HG03045 (cell line): ENCODE measurements at regions not wholly inside any gene's neighbourhood (a gene's known extent, or its start where the extent isn't known, plus 50 kb on each side); places are given as distances from the start of the nearest gene placed in this dataset.
"Not testable (repeated sequence)": the region's sequence is repeated elsewhere in the genome, so short reads cannot be mapped to it uniquely, and the experiment has no call there.

Experiments used
- ATAC-seq: cut with Tn5 transposase; IDR thresholded peaks from one replicate; pipeline ENCODE4 v1.9.1; 2021; ENCODE audit warnings: mild to moderate bottlenecking, moderate library complexity; ENCODE audit not compliant: unreplicated experiment

DNA sequence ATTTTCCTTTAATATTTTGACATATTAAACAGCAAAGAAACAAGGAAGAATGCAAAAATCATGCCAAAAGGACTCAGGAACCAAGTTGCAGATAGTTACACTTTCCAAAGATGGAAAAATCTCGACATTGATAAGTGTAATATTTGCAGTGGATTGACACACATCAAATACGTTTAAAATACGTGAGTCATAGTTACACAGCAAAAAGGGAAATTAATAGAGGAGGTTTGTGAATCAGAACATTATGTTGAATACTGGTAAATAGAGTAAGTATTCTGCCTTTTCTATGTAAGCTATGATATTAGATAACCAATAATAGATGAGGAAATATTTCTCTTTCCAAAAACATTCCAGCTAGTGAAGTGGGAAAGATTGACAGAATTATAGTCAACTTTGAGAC is 1761.3 kb upstream of the IGFBP7 start:
- ATAC-seq = no peak

DNA sequence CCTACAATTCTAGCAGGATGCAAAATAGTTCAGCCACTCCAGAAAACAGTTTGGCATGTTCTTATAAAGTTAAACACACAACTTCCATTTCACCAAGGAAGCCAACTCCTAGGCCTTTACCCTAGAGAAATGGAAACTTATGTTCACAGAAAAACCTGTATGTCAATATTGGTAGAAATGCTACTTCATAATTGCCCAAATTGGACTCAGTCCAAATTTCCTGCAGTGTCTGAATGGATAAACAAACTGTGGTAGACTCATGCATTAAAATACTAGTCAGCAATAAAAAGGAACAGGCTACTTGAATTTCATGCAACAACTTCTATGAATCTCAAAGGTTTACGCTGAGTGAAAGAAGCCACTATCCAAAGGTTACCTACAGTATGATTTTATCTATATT is 1738.8 kb upstream of the IGFBP7 start:
- no peak for ATAC-seq

DNA sequence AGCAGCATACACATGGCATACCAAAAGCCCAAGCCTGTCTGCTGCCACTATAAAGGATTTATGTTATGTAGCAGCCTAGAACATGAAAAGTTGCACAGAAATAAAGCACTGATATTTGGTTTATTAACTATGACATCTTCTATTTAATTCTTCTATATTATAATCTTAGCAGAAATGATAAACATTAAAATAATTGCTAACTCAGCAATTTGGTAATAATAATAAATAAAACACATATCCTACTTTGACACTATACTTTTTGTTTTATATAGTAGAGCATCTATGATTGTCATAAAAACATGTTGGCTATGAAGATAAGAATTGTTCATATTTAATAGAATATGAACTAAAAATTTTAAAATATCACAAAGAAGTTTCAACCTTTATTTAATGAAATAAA is 1733.3 kb upstream of the IGFBP7 start:
- ATAC-seq = no peak

DNA sequence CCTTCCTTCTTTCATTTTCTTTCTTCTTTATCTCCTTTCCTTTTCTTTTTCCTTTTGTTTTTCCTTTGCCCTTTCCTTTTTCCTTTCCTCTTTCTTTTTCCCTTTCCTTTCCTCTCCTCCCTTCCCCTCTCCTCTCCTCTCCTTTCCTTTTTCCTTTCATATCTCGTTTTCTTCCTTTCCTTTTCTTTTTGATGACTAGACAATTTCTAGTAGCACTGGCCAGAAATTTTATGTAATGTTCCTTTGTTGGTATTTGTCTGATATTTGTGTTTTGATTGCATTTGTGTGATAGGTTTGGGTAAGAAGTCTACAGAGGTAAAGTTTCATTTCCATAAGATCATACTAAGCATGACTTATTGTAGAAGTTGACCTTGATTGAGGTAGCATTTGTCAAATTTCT is 1722.9 kb upstream of the IGFBP7 start:
- ATAC-seq = no peak

DNA sequence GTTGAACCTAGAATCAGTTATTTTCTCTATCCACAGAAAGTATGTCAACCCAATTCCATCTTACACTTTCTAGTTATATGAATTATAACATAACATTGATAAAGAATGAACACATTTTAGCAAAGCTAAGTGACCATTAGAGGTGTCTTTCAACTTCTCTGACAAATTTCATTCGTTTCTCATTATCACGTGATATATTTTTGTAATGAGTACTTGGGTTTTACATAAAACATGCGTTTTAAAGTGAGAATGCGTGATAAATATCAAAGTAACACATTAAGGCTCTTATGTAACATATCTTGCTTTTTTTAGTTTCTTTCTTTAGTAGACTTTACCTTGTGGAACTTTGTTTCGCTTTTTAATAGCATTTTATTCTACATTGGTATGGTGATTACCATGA is 1715.1 kb upstream of the IGFBP7 start:
- no peak for ATAC-seq

DNA sequence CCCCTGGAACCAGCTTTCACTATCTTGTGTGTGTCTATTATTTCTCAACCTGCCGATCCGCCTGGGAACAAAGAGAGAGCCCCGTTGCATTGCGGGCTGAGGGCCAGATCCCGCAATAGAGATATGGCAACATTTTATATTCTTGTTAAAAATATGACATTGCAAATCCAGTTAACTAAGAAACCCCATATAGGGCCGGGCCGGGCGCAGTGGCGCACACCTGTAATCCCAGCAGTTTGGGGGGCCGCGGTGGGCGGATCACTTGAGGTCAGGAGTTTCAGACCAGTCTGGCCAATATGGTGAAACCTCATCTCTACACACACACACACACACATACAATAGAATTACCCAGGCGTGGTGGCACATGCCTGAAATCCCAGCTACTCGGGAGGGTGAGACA is 1708.4 kb upstream of the IGFBP7 start:
- not testable (repeated sequence) for ATAC-seq

DNA sequence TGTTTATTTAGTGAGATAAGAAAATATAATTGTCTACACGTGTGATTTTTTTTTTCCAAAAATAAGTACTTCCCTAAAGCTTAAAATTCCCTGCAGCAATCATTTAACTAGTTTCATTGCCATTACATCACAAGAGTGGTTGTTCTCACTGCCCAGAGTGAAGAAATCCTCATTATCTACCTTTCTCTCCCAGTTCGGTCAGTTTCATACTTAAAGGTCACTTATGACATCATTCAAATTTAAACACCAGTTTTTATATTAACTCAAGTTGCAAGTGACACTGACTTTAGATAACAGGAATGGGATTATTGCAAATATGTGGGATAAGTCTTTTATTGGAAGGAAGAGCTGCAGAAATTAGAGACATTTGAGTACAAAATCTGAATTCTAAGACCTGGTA is 1699.8 kb upstream of the IGFBP7 start:
- ATAC-seq = no peak

DNA sequence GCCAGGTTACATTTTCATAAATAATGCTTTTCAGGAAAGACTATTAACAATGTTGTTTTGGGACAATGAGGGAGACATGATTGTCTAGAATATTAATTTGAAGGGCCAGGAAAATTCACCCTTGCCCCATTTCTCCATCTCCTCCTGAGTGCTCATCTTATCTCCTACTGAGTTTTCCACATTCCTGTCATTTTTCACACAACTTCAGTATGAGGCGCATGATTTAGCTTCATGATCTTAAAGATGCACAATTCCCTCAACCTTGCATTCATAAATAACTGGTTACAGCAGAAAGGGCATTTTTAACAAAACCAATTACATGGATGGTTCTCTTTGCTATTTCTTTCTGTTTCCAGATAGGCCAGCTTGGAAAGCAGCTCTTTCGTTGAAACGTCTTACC is 1699.2 kb upstream of the IGFBP7 start:
- ATAC-seq = no peak

DNA sequence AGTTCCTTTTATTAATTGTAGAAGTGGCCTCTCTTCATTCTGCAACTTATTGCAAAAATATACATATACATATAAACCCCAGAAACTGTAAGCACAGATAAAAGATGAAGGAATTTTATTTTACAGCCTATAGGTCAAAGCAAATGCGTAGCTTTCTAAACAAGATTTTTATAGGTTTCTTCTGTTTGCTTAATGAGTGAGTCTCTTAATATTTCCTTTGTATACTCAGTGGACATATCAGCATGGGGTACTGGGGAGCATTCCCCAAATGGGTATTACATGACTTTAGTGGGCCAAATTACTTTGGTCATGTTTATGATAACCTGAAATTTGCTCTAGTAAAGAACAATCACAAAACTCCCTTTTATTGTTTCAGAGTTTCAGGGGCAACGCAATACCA is 1698.6 kb upstream of the IGFBP7 start:
- no peak for ATAC-seq

DNA sequence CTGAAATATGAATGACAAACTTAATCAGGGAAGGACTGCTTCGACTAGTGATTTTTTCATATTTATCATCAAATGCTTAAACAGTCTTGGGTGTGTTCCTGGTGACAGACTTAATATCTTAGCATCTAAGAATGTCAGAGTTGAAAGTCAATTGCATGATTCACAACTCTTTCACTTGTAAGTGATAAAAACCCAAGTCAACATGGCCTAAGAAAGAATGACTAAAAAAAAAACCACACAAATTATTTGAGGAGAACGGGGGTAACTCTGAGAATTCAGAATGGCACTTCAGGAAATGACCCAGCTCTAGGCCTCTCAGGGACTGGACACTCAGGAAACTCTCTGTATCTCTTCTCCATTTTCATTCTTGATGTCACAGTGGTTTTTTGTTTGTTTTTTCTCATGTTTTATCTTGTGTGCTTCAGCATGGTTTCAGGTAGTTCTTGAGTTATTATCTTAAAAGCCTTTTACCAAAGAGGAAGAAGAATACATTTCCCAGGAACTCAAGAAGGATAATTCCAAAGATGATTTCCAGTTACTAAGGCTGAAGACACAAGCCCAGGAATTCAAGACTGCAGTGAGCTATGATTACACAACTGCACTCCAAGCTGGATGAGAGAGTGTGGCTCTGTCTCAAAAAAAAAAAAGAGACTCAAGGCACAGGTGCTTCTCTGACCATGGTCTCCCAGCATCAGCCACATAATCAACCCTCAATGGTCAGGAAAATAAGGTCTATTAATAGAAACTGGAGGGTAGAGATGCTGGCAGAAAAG is 1697.8 kb upstream of the IGFBP7 start:
- no peak for ATAC-seq

DNA sequence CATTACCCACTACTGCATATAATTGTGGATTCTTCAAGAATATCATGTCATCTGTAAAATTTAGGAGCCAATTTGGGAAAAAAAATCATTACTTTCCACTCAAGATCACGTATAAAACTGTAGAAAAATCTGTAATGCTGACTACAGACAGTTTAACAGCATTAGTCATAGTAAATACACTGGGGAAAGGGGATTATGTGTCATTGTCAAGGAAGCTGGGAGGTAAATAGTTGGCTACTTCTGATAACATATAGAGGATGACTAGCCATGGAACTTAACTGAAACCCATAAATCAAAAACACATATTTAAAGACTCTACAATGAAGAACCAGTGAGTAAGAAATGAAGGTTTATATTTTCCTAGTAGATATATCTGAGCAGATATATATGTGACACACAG is 1666.4 kb upstream of the IGFBP7 start:
- ATAC-seq = no peak

DNA sequence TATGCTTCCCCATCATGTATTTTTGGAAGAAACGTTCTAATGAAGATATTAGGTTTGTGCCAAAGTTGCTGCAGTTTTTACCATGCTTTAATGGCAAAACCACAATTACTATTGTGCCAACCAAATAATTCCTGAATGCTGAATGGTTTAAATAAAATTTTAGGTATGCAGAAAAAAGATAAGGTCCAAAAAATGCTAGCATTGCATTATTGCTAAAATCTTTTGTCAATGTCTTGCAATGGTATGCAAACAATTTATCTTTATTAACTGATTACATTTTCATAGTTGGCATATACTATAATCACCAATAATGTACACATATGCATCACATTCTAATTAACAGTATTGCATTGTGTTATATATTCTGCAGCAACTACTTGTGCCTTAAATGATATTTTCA is 1657.4 kb upstream of the IGFBP7 start:
- ATAC-seq = no peak

DNA sequence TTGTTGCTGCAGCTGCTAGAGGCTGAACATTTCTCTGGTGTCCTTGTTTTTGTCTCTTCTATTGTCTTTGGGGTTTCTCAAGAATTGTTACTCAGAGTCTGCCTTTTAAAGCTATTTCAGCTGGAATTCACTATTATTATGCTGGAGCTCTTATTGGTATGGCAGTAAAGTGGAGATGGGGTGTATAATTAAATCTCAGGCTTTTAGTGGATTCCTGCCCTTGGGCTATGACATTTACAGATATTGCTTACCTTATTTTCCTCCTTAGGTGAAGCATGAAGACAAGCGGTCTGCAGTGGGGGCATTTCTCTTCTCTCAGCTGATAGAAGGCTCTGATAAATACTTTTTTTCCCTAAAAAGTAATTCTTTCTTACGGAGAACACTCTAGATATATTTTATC is 1656.6 kb upstream of the IGFBP7 start:
- ATAC-seq = no peak

DNA sequence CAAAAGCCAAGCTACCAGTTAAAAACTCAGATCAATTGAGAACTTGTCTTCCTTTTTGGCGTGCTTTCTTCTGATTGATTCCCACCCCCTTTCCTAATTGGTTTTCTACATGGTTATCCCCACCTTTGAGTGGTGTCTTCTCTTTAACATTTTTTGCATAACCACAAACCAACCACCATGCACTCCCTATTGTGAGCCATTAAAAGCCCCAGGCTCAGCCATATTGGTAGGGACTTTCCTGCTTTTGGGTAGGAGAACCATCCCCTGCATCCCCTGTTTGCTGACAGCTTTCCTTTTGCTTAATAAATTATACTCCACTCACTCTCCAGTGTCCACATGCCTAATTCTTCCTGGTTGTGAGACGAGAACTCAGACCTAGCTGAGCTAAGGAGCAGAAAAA is 1651.4 kb upstream of the IGFBP7 start:
- ATAC-seq = no peak

DNA sequence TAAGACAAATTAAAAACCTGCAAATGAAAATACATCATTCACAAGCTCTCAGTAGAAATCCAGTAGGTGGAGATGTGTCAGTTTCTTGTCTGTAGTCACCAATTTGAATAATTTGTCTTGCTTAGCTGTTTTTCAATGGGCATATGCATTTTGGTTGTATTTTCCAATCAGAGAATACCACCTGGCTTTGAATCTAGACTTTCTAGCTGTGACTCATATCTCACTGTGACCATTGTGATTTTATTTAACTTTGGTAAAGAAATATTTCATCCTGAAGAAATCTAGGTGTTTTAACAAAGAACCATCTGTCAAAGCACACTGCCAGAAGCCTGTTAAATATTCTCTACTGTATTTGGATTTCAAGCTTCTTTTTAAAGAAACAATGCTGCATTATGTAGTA is 1650.6 kb upstream of the IGFBP7 start:
- ATAC-seq = no peak

DNA sequence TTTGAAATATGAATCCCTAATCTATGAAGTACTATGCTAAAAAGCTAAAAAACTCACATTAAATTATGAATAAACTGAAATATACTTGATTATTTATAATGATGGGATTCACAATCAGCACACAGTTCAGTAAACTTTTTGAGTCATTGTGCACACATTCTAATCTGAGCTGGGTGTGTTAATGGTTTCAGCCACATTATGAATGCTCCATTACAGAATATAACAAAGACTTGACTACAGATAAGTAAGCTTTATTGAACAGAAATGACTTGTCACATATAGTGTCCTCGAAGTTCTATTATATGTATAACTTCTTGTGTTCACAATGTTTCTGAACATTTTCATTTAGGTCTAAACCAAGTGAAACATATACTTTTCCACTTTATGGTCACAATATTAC is 1649.9 kb upstream of the IGFBP7 start:
- no peak for ATAC-seq

DNA sequence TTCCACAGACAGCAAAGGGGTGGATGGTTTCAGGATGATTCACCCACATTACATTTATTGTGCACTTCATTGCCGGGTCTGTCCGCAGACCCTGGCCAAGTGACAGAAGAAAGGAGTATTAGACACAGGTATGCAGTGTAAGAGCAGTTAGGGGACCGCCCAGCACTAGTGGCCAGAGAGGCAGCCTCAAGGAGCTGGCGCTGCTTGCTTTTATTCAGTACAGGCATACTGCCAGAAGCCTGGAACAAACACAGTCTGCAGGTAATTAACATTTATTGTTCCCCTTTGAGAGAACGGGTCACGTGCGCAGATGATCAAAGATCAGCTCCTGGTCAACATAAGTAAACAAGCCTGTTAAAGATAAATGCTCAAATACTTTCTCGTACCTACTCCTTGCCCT is 1639.0 kb upstream of the IGFBP7 start:
- no peak for ATAC-seq

DNA sequence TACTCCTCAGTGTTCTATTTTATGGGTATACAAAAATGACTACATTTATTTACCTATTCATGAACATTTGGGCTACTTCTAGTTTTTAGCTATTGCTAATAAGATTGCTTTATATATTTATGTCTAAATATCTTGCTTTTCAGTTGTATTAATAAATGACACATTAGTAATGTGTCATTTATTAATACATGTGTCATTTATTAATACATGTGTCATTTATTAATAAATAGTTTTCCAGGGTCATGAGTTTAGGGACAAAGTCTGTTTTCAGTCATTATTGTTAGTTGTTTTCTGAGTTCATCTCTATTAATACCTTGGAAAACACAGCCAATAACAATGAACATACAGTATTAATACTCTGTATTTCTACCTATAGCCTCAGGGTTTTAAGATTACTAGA is 1630.7 kb upstream of the IGFBP7 start:
- ATAC-seq = no peak

DNA sequence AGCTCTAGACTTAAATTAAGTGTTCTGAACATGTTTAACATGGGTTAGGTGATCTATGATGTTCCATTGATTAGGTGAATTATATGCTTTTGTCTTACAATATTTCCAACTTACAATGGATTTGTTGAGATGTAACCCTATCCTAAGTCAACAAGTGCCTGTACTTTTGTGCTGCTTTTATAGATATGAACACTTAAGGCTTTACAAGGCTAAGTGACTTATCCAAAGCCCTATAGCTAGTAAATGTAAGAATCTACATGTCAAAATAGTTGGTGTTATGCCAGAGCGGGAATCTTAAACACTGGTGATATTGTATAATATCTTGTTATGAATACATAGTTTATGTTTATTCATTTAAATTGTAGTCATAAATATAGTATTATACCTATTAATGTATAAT is 1629.1 kb upstream of the IGFBP7 start:
- no peak for ATAC-seq

DNA sequence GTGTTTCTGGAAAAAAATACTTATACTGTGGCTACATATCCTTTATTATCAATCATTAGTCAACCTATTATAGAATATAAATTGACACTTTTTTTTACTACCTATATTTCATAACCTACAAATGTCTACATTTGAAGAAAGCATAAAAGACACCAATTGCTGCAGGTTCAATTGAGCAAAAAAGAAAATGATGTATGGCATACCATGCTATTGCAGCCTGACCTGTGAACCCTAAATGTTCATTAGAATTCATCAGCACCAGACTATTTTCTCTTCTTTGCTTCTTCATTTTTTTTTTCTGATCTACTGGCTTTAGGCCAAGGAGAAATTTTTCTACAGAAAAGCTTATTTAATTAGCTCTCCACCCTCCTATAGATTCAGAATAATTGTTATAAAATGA is 1628.2 kb upstream of the IGFBP7 start:
- ATAC-seq = no peak

DNA sequence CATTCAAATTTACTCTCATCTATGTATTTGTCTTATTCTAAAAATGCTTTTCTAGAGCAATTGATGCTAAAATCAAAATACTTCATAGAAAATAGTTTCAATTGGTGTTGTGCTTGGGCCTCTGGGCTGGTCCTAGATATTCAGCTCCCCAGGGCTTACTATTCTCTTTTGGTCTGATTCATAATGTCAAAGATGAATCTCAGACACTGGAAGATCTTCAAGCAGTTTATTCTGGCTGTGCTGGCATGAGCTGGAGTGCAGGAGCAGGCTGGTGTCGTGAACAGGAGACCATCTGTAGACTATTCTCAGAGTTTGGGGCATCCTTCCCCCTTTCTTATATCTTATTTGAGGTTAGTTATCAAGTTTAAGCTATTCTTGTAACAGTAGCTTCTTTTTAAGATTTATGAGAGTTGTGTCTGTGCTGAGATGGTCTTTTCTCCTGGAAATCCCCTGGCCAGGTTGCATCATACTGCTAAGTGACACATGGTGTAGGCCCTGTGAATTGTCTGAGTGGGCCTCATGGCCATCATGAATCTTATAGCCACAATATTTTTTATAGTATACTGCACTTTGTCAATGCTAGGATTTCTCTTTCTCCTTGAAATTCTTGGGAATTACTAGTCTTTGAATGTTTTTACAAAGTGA is 1624.0 kb upstream of the IGFBP7 start:
- ATAC-seq = no peak

DNA sequence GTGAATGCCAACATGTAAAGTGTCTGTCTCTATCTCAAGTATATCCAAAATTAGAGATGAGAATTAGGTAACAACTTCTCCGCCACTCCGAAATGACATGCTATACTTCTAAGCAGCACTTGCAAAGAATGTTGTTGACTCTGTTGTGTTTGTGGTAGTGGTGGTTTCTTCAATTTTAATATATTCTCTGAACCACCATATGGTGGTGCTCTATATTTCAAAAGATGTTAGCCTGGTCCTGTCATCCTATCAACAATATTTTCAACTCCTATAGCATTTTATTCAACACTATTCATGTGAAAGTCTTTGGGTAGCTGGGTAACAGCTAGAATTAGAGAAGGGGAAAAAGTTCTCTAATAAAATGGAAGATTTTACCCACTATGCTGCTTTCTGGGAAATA is 1622.8 kb upstream of the IGFBP7 start:
- ATAC-seq = no peak

DNA sequence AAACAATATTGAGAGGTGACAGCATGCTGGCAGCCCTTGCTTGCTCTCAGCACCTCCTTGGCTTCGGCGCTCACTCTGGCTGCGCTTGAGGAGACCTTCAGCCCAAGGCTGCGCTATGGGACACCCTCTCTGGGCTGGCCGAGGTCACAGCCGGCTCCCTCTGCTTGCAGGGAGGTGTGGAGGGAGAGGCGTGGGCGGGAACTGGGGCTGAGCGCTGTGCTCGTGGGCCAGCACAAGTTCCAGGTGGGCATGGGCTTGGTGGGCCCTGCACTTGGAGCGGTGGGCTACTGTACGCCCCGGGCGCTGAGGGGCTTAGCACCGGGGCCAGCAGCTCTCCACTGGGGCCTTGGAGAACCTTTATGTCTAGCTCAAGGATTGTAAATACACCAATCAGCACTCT is 1613.8 kb upstream of the IGFBP7 start:
- no peak for ATAC-seq
